ENCODE measurements at regions not wholly inside any gene's neighbourhood (a gene's known extent, or its start where the extent isn't known, plus 50 kb on each side); places are given as distances from the start of the nearest gene placed in this dataset.

- no peak for TF ChIP-seq CTCF (IDR thresholded peaks at IDR 0.05)
- TF ChIP-seq POLR2A (IDR thresholded peaks at IDR 0.05): no peak
Observed at GRCh38 chr6:6918216-6918983, 189.4 kb upstream of the RREB1 start.
